ENCODE measurements at regions not wholly inside any gene's neighbourhood (a gene's known extent, or its start where the extent isn't known, plus 50 kb on each side); places are given as distances from the start of the nearest gene placed in this dataset.

GRCh38 chr2:113829761-113830160, 60.1 kb upstream of the ACTR3 start:
- Histone ChIP-seq H3K4me3 (ENCODE audit: low read depth, low read length) (no peak overlapping the region), H3K36me3 (ENCODE audit: control insufficient read depth, insufficient read depth, low read length) (no peaks in the 10 kb centered on the region), H3K27me3 (ENCODE audit: control insufficient read depth, insufficient read depth, low read length) (no peaks in the 10 kb centered on the region)
- no peak for DNase-seq (ENCODE audit: low read depth)
- no peak for TF ChIP-seq CTCF (IDR thresholded peaks at IDR 0.05; ENCODE audit: insufficient read depth, low read length, poor library complexity, severe bottlenecking)

- no peak for DNase-seq (ENCODE audit: low read depth)
- no peak for TF ChIP-seq CTCF (IDR thresholded peaks at IDR 0.05; ENCODE audit: insufficient read depth, low read length, poor library complexity, severe bottlenecking)
- Histone ChIP-seq H3K36me3 (ENCODE audit: control insufficient read depth, insufficient read depth, low read length) (no peaks in the 10 kb centered on the region), H3K27me3 (ENCODE audit: control insufficient read depth, insufficient read depth, low read length) (no peaks in the 10 kb centered on the region), H3K4me3 (ENCODE audit: low read depth, low read length) (no peak overlapping the region)
These were observed 60.6 kb upstream of the ACTR3 start for GRCh38 chr2:113829270-113829669.

- no peaks in the 10 kb centered on the region for H3K27me3 ChIP-seq (ENCODE audit: control insufficient read depth, insufficient read depth, low read length)
- no peak for DNase-seq (ENCODE audit: low read depth)
- no peak for TF ChIP-seq CTCF (IDR thresholded peaks at IDR 0.05; ENCODE audit: insufficient read depth, low read length, poor library complexity, severe bottlenecking)
- no peak overlapping the region for H3K4me3 ChIP-seq (ENCODE audit: low read depth, low read length)
- no peaks in the 10 kb centered on the region for H3K36me3 ChIP-seq (ENCODE audit: control insufficient read depth, insufficient read depth, low read length)
These were observed 61.7 kb upstream of the ACTR3 start for GRCh38 chr2:113828049-113828742.

- Histone ChIP-seq H3K36me3 (ENCODE audit: control insufficient read depth, insufficient read depth, low read length) (no peaks in the 10 kb centered on the region), H3K4me3 (ENCODE audit: low read depth, low read length) (no peak overlapping the region), H3K27me3 (ENCODE audit: control insufficient read depth, insufficient read depth, low read length) (no peaks in the 10 kb centered on the region)
- no peak for TF ChIP-seq CTCF (IDR thresholded peaks at IDR 0.05; ENCODE audit: insufficient read depth, low read length, poor library complexity, severe bottlenecking)
- DNase-seq (ENCODE audit: low read depth) = no peak
These were observed 62.5 kb upstream of the ACTR3 start for GRCh38 chr2:113827426-113827825.

- Histone ChIP-seq H3K4me3 (ENCODE audit: low read depth, low read length) (no peak overlapping the region), H3K36me3 (ENCODE audit: control insufficient read depth, insufficient read depth, low read length) (no peaks in the 10 kb centered on the region), H3K27me3 (ENCODE audit: control insufficient read depth, insufficient read depth, low read length) (no peaks in the 10 kb centered on the region)
- no peak for TF ChIP-seq CTCF (IDR thresholded peaks at IDR 0.05; ENCODE audit: insufficient read depth, low read length, poor library complexity, severe bottlenecking)
- DNase-seq (ENCODE audit: low read depth) = no peak
These were observed 63.3 kb upstream of the ACTR3 start for GRCh38 chr2:113826346-113827285.

Measured in kidney epithelial cell (primary cell).